HFF-Myc (cell line): ENCODE measurements at regions not wholly inside any gene's neighbourhood (a gene's known extent, or its start where the extent isn't known, plus 50 kb on each side); places are given as distances from the start of the nearest gene placed in this dataset.

Experiments used
- DNase-seq: peaks from one replicate; pipeline ENCODE4 v3.0.0-alpha.2; 2011; ENCODE audit warnings: low read depth; ENCODE audit errors: extremely low read depth
- H3K4me3 ChIP-seq: replicated peaks from 2 replicates; pipeline ENCODE4 v1.5.1; 2011; ENCODE audit warnings: low read depth, mild to moderate bottlenecking, control low read depth, low read length
- TF ChIP-seq, protein P1 (sequence below): IDR thresholded peaks from 2 replicates; pipeline ENCODE4 v1.5.1; 2012; ENCODE audit warnings: mild to moderate bottlenecking, low read depth, low read length, control low read depth; ENCODE audit errors: missing control alignments

DNA sequence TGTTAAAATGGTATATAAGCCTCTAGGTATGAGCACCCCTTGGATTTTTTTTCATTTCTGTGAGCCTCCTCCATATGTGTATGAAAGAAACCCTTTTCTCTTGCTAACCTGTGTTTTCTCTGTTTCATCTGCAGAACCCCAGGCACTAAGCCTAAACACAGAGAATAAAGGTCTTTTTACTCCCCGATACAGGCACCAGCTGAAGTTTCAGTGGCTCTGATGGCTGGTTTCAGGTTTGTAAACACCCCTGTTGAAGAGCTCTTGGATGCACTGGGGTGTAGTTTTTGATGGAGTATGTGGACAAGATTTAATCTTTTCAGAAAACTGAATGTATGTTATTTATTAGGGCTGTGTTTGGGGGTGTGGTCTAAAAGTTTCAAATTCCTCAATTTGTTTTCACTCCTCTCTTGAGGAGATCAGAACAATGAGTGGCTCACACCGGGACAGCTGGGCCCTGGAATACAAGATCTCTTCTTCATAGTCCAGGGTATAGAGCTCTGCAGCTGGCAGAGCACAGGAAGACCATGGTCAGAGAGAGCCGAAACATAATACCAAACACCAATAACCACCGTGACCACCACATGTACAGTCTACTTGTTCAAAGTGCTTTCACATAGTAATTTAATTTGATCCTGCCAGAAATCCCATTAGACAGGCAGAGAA is 50.2 kb upstream of the VTCN1 start:
- no peak for DNase-seq
- H3K4me3 ChIP-seq: no peak overlapping the region
- TF ChIP-seq, protein P1, sequence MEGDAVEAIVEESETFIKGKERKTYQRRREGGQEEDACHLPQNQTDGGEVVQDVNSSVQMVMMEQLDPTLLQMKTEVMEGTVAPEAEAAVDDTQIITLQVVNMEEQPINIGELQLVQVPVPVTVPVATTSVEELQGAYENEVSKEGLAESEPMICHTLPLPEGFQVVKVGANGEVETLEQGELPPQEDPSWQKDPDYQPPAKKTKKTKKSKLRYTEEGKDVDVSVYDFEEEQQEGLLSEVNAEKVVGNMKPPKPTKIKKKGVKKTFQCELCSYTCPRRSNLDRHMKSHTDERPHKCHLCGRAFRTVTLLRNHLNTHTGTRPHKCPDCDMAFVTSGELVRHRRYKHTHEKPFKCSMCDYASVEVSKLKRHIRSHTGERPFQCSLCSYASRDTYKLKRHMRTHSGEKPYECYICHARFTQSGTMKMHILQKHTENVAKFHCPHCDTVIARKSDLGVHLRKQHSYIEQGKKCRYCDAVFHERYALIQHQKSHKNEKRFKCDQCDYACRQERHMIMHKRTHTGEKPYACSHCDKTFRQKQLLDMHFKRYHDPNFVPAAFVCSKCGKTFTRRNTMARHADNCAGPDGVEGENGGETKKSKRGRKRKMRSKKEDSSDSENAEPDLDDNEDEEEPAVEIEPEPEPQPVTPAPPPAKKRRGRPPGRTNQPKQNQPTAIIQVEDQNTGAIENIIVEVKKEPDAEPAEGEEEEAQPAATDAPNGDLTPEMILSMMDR: no peak
